ENCODE measurements at regions not wholly inside any gene's neighbourhood (a gene's known extent, or its start where the extent isn't known, plus 50 kb on each side); places are given as distances from the start of the nearest gene placed in this dataset.

GRCh38 chr11:114876234-114876633, 197.9 kb downstream of the NXPE2 start (continued):
- TF ChIP-seq CHD2 (IDR thresholded peaks at IDR 0.05; ENCODE audit: borderline replicate concordance, low read depth, low read length) (no peak), EED (IDR thresholded peaks at IDR 0.05; ENCODE audit: low read depth) (no peak), PAX8 (IDR thresholded peaks at IDR 0.05) (no peak), MAX (IDR thresholded peaks at IDR 0.05; ENCODE audit: low read depth, low read length) (no peak), REST (IDR thresholded peaks at IDR 0.05; ENCODE audit: low read depth, low read length) (no peak), E4F1 (IDR thresholded peaks at IDR 0.05; ENCODE audit: borderline replicate concordance, partially characterized antibody) (no peak), ZNF687 (IDR thresholded peaks at IDR 0.05) (no peak)

Data from GM12878 (cell line).